PC-3 (cell line): ENCODE measurements at regions not wholly inside any gene's neighbourhood (a gene's known extent, or its start where the extent isn't known, plus 50 kb on each side); places are given as distances from the start of the nearest gene placed in this dataset.

Source experiments
- ATAC-seq: fragments of 200-7000 bp; cut with Tn5 transposase; 2 replicates; pipeline ENCODE4 v1.9.1; 2020; ENCODE audit warnings: mild to moderate bottlenecking, moderate library complexity
- BruUV-seq: library from RNA; stranded (reverse); fragments of 400-500 nt; replicated peaks from 2 replicates; lab custom pipeline; 2021; lab: Mats Ljungman, UMichigan
- CTCF ChIA-PET: fragments of 300-600 bp; sonication (Branson Sonifier 250); formaldehyde crosslinking; loops from one replicate; lab custom pipeline; 2022; ENCODE audit warnings: antibody characterized with exemption; lab: Charles Lee
- POLR2A ChIA-PET: fragments of 300-600 bp; sonication (Branson Sonifier 250); formaldehyde crosslinking; loops from one replicate; lab custom pipeline; 2022; ENCODE audit warnings: antibody characterized with exemption; ENCODE audit not compliant: unreplicated experiment; lab: Charles Lee
- DNase-seq: peaks from one replicate; pipeline ENCODE4 v3.0.0-alpha.2; 2015
- H2AFZ ChIP-seq: fragments of 300-600 bp; sonication (generic); 2 replicates; pipeline ENCODE4 v1.6.0; 2016; ENCODE audit warnings: antibody characterized with exemption, low read length
- H3F3A ChIP-seq: fragments of 300-600 bp; sonication (generic); one replicate; pipeline ENCODE4 v1.6.0; 2017; ENCODE audit warnings: antibody characterized with exemption, low read length, control low read depth, mild to moderate bottlenecking; ENCODE audit not compliant: unreplicated experiment
- H3K27ac ChIP-seq: fragments of 300-600 bp; sonication (generic); 2 replicates; pipeline ENCODE4 v1.5.1; 2016; ENCODE audit warnings: mild to moderate bottlenecking, low read length
- H3K27me3 ChIP-seq: fragments of 300-600 bp; sonication (generic); 2 replicates; pipeline ENCODE4 v1.6.1; 2016; ENCODE audit warnings: low read length, mixed read lengths
- H3K36me3 ChIP-seq: fragments of 300-600 bp; sonication (generic); 2 replicates; pipeline ENCODE4 v1.6.1; 2016; ENCODE audit warnings: low read depth, mixed run types, low read length, mixed read lengths
- H3K4me1 ChIP-seq: fragments of 300-600 bp; sonication (generic); 2 replicates; pipeline ENCODE4 v1.5.1; 2016; ENCODE audit warnings: low read length; ENCODE audit not compliant: insufficient read depth
- H3K4me2 ChIP-seq: fragments of 300-600 bp; sonication (generic); 2 replicates; pipeline ENCODE4 v1.6.0; 2016; ENCODE audit warnings: low read length
- H3K4me3 ChIP-seq: fragments of 300-600 bp; sonication (generic); 2 replicates; pipeline ENCODE4 v1.5.1; 2016; ENCODE audit warnings: mild to moderate bottlenecking, low read length, mixed read lengths
- H3K79me2 ChIP-seq: fragments of 300-600 bp; sonication (generic); 2 replicates; pipeline ENCODE4 v1.6.1; 2017; ENCODE audit warnings: low read length, mixed read lengths
- H3K9ac ChIP-seq: fragments of 300-600 bp; sonication (generic); 2 replicates; pipeline ENCODE4 v1.6.0; 2016; ENCODE audit warnings: mild to moderate bottlenecking, low read length
- H3K9me2 ChIP-seq: fragments of 300-600 bp; sonication (generic); replicated peaks from 2 replicates; pipeline ENCODE4 v1.6.1; 2016; ENCODE audit warnings: mixed run types, low read length, mixed read lengths
- H3K9me3 ChIP-seq: fragments of 300-600 bp; sonication (generic); 2 replicates; pipeline ENCODE4 v1.6.1; 2016; ENCODE audit warnings: low read length, mixed read lengths
- H4K20me1 ChIP-seq: fragments of 300-600 bp; sonication (generic); 2 replicates; pipeline ENCODE4 v1.6.1; 2016; ENCODE audit warnings: low read length, mixed read lengths
- EZH2 ChIP-seq: fragments of 300-600 bp; sonication (generic); IDR thresholded peaks from one replicate; pipeline ENCODE4 v1.6.1; 2017; ENCODE audit warnings: antibody characterized with exemption, mild to moderate bottlenecking, low read length; ENCODE audit not compliant: unreplicated experiment
- EZH2phosphoT487 ChIP-seq: fragments of 300-600 bp; sonication (generic); IDR thresholded peaks from 2 replicates; pipeline ENCODE4 v1.6.1; 2018; ENCODE audit warnings: mild to moderate bottlenecking, antibody characterized with exemption, low read length, borderline replicate concordance
- intact Hi-C: fragments of 100-400 bp; cut with micrococcal nuclease; formaldehyde crosslinking; loops from 2 replicates; pipeline ENCODE4 v1.9.0; 2023
- TF ChIP-seq, protein P1 (sequence below): fragments of 300-600 bp; sonication (generic); conservative IDR thresholded peaks from 2 replicates; pipeline ENCODE4 v1.5.1; 2017; ENCODE audit warnings: antibody characterized with exemption, low read depth, mild to moderate bottlenecking, low read length

DNA sequence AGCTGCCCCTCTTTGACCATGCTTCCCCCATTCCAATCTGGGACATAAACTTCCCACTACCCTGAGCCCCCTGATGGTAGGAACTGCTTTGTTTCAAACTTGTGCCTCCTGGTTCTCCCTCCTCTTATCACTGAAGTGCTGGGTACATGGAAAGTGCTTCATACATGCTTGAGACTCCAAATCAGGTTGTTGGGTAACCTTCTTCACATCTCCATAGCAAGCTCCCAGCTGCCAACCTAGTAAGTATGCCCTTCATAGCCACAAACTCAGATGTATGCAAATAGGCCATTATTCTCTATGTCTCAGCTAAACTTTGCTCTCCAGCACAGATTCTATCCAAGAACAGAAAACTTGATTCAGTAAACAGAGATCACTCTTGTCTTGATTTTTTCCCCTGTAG is 310.6 kb upstream of the IRX3 start:
- H3K4me3 ChIP-seq, result no peak overlapping the region
- H3K9me2 ChIP-seq, result no peaks in the 10 kb centered on the region
- no peak overlapping the region for H3K9ac ChIP-seq
- no peaks in the 10 kb centered on the region for H3K36me3 ChIP-seq
- no peaks in the 10 kb centered on the region for H3K4me1 ChIP-seq
- no peaks in the 10 kb centered on the region for H3F3A ChIP-seq
- no peak for DNase-seq
- no peak for ATAC-seq
- H3K9me3 ChIP-seq, result no peaks in the 10 kb centered on the region
- POLR2A ChIA-PET, result no interaction called here
- no peak overlapping the region for H2AFZ ChIP-seq
- H4K20me1 ChIP-seq, result no peaks in the 10 kb centered on the region
- H3K4me2 ChIP-seq, result no peak overlapping the region
- no peaks in the 10 kb centered on the region for H3K27me3 ChIP-seq
- no peaks in the 10 kb centered on the region for H3K79me2 ChIP-seq
- no TSS peak for BruUV-seq
- intact Hi-C loops, result no loop called here
- TF ChIP-seq, protein P1, sequence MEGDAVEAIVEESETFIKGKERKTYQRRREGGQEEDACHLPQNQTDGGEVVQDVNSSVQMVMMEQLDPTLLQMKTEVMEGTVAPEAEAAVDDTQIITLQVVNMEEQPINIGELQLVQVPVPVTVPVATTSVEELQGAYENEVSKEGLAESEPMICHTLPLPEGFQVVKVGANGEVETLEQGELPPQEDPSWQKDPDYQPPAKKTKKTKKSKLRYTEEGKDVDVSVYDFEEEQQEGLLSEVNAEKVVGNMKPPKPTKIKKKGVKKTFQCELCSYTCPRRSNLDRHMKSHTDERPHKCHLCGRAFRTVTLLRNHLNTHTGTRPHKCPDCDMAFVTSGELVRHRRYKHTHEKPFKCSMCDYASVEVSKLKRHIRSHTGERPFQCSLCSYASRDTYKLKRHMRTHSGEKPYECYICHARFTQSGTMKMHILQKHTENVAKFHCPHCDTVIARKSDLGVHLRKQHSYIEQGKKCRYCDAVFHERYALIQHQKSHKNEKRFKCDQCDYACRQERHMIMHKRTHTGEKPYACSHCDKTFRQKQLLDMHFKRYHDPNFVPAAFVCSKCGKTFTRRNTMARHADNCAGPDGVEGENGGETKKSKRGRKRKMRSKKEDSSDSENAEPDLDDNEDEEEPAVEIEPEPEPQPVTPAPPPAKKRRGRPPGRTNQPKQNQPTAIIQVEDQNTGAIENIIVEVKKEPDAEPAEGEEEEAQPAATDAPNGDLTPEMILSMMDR, result no peak
- no peak for TF ChIP-seq EZH2
- no peak for TF ChIP-seq EZH2phosphoT487
- H3K27ac ChIP-seq, result no peak overlapping the region
- CTCF ChIA-PET, result no interaction called here

DNA sequence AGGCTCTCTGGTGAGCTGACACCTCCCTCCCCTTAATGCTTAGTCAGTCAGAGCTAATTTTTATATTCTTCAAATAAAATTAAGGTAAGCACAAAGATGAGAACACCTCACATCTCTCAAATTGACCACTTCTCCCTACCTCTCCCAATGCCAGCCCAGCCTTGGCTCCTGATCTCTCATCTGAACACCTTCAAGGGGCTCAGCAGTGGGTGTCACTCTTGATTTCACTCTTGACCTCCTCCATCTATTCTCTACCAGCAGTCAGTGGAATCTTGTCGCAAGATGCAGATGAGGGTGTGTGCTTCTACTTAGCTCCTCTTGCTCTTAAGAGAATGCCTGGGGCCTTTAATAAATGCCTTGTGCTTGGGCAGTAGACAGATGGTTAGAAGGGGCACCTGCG is 309.0 kb upstream of the IRX3 start:
- Histone ChIP-seq H3K79me2 (no peaks in the 10 kb centered on the region), H3K9ac (no peak overlapping the region), H3K27me3 (no peaks in the 10 kb centered on the region), H3K9me3 (no peaks in the 10 kb centered on the region), H3K4me3 (no peak overlapping the region), H3K27ac (no peak overlapping the region), H3K36me3 (no peaks in the 10 kb centered on the region), H3K4me2 (no peak overlapping the region), H3K9me2 (no peaks in the 10 kb centered on the region), H3F3A (no peaks in the 10 kb centered on the region), H4K20me1 (no peaks in the 10 kb centered on the region), H3K4me1 (no peaks in the 10 kb centered on the region), H2AFZ (no peak overlapping the region)
- BruUV-seq, result no TSS peak
- POLR2A ChIA-PET, result no interaction called here
- intact Hi-C loops, result no loop called here
- TF ChIP-seq EZH2, result no peak
- TF ChIP-seq, protein P1, result no peak
- TF ChIP-seq EZH2phosphoT487, result no peak
- no peak for DNase-seq
- no peak for ATAC-seq
- CTCF ChIA-PET, result no interaction called here

DNA sequence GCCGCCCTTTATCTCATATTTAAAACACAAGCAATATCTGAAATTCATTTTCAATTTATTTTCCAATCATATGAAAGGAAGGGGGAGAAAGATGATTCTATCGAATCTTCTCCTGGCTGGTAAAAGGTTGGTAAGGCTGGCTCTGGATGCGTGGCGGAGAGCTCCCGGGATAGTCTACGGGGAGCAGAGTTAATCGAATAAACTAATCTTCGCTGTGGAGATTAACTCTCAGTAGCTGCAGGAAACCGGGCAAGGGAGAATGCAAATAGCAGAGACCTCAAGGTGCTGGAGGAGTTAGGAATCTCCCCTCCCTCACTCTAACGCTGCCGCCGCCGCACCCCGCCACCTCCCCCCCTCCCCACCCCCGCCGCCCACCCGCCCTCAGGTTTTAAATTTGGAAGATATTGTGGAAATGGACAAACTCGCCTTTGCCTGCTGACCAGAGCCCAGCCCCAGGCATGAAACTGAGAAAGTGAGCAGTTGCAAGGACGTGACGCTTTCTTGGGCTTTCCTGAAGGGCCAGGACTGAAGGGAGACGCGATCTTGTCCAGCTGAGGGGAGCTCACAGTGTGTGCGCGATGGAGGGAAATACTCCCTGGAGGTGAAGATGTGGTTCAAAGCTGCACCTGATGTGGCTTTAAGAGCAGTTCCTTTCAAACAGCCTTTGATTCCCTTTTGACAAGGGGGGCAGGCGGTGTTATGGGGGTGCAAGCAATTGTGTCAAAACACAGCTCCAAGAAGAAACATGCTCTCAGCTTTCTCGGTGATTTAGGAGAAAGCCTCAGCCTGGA is 308.2 kb upstream of the IRX3 start:
- Histone ChIP-seq H2AFZ (no peak overlapping the region), H3F3A (no peaks in the 10 kb centered on the region), H3K36me3 (no peaks in the 10 kb centered on the region), H4K20me1 (no peaks in the 10 kb centered on the region), H3K4me1 (no peaks in the 10 kb centered on the region), H3K4me3 (no peak overlapping the region), H3K9me2 (no peaks in the 10 kb centered on the region), H3K79me2 (no peaks in the 10 kb centered on the region), H3K4me2 (no peak overlapping the region), H3K27me3 (no peaks in the 10 kb centered on the region), H3K9me3 (no peaks in the 10 kb centered on the region), H3K9ac (no peak overlapping the region), H3K27ac (no peak overlapping the region)
- TF ChIP-seq EZH2phosphoT487, result no peak
- TF ChIP-seq, protein P1, result no peak
- TF ChIP-seq EZH2, result no peak
- CTCF ChIA-PET, result no interaction called here
- BruUV-seq, result no TSS peak
- intact Hi-C loops, result no loop called here
- DNase-seq (no peak), ATAC-seq (no peak)
- POLR2A ChIA-PET, result no interaction called here
